WTC11 (cell line): ENCODE measurements at regions not wholly inside any gene's neighbourhood (a gene's known extent, or its start where the extent isn't known, plus 50 kb on each side); places are given as distances from the start of the nearest gene placed in this dataset.

Source experiments
- CREB1 ChIP-seq: sonication (generic); formaldehyde crosslinking; IDR thresholded peaks from 2 replicates; pipeline ENCODE4 v1.8.0; 2023; ENCODE audit warnings: mild to moderate bottlenecking, missing genetic modification reagents
- IRF1 ChIP-seq: sonication (generic); formaldehyde crosslinking; IDR thresholded peaks from 2 replicates; pipeline ENCODE4 v1.8.0; 2023; ENCODE audit warnings: missing genetic modification reagents
- IRF2 ChIP-seq: sonication (generic); formaldehyde crosslinking; IDR thresholded peaks from 2 replicates; pipeline ENCODE4 v1.8.0; 2022; ENCODE audit warnings: low read depth, missing genetic modification reagents, borderline replicate concordance
- MLX ChIP-seq: sonication (generic); formaldehyde crosslinking; IDR thresholded peaks from 2 replicates; pipeline ENCODE4 v1.8.1; 2023; ENCODE audit warnings: mild to moderate bottlenecking, missing genetic modification reagents, moderate library complexity
- ZNF416 ChIP-seq: fragments of 250-450 bp; sonication (Bioruptor Pico); IDR thresholded peaks from 2 replicates; pipeline ENCODE4 v1.9.0; 2021; ENCODE audit warnings: mild to moderate bottlenecking, inconsistent platforms
- TF ChIP-seq, protein P1 (sequence below): fragments of 200-600 bp; IDR thresholded peaks from 2 replicates; pipeline ENCODE4 v1.8.0; 2022; ENCODE audit warnings: antibody characterized with exemption

- TF ChIP-seq, protein P1, sequence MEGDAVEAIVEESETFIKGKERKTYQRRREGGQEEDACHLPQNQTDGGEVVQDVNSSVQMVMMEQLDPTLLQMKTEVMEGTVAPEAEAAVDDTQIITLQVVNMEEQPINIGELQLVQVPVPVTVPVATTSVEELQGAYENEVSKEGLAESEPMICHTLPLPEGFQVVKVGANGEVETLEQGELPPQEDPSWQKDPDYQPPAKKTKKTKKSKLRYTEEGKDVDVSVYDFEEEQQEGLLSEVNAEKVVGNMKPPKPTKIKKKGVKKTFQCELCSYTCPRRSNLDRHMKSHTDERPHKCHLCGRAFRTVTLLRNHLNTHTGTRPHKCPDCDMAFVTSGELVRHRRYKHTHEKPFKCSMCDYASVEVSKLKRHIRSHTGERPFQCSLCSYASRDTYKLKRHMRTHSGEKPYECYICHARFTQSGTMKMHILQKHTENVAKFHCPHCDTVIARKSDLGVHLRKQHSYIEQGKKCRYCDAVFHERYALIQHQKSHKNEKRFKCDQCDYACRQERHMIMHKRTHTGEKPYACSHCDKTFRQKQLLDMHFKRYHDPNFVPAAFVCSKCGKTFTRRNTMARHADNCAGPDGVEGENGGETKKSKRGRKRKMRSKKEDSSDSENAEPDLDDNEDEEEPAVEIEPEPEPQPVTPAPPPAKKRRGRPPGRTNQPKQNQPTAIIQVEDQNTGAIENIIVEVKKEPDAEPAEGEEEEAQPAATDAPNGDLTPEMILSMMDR = no peak
- no peak for TF ChIP-seq CREB1 (CRISPR knock-in tag)
- no peak for TF ChIP-seq MLX (CRISPR knock-in tag)
- TF ChIP-seq ZNF416 (CRISPR knock-in tag) = no peak
- no peak for TF ChIP-seq IRF1 (CRISPR knock-in tag)
- no peak for TF ChIP-seq IRF2 (CRISPR knock-in tag)
Measured at GRCh38 chr9:22274477-22274876, 172.1 kb upstream of the DMRTA1 start.
